H9 (cell line): ENCODE measurements at regions not wholly inside any gene's neighbourhood (a gene's known extent, or its start where the extent isn't known, plus 50 kb on each side); places are given as distances from the start of the nearest gene placed in this dataset.

Source experiments
- DNase-seq: peaks from one replicate; pipeline ENCODE4 v3.0.0-alpha.2; 2017
- H2AFZ ChIP-seq: one replicate; pipeline ENCODE4 v1.6.1; 2013; ENCODE audit warnings: mild to moderate bottlenecking, low read length, control low read depth, moderate library complexity
- H2AK5ac ChIP-seq: 2 replicates; pipeline ENCODE4 v1.6.1; 2013; ENCODE audit warnings: low read length, control low read depth, mixed read lengths; ENCODE audit not compliant: insufficient read length
- H2BK120ac ChIP-seq: one replicate; pipeline ENCODE4 v1.6.1; 2013; ENCODE audit warnings: low read depth, mild to moderate bottlenecking, low read length, control low read depth, inconsistent platforms; ENCODE audit not compliant: poor library complexity, severe bottlenecking
- H2BK12ac ChIP-seq: 2 replicates; pipeline ENCODE4 v1.6.1; 2013; ENCODE audit warnings: low read length, control low read depth, mixed read lengths, low read depth; ENCODE audit not compliant: insufficient read length
- H2BK15ac ChIP-seq: 2 replicates; pipeline ENCODE4 v1.6.1; 2013; ENCODE audit warnings: low read depth, low read length, control low read depth
- H2BK20ac ChIP-seq: one replicate; pipeline ENCODE4 v1.6.1; 2013; ENCODE audit warnings: low read depth, mild to moderate bottlenecking, low read length, control low read depth, inconsistent platforms; ENCODE audit not compliant: poor library complexity, severe bottlenecking
- H2BK5ac ChIP-seq: 2 replicates; pipeline ENCODE4 v1.6.1; 2013; ENCODE audit warnings: low read length, control low read depth, mixed read lengths; ENCODE audit not compliant: insufficient read length
- H3K14ac ChIP-seq: 2 replicates; pipeline ENCODE4 v1.6.1; 2013; ENCODE audit warnings: low read length, control low read depth; ENCODE audit not compliant: insufficient read depth
- H3K18ac ChIP-seq: 2 replicates; pipeline ENCODE4 v1.6.1; 2013; ENCODE audit warnings: low read depth, mild to moderate bottlenecking, mixed read lengths, low read length, control low read depth; ENCODE audit not compliant: insufficient read length
- H3K23ac ChIP-seq: 2 replicates; pipeline ENCODE4 v1.6.1; 2013; ENCODE audit warnings: low read length, control low read depth, mixed read lengths, low read depth; ENCODE audit not compliant: insufficient read length
- H3K23me2 ChIP-seq: 2 replicates; pipeline ENCODE4 v1.6.1; 2013; ENCODE audit warnings: low read depth, mild to moderate bottlenecking, mixed read lengths, low read length, control low read depth; ENCODE audit not compliant: insufficient read length, poor library complexity, severe bottlenecking
- H3K27ac ChIP-seq: 2 replicates; pipeline ENCODE4 v1.5.1; 2013; ENCODE audit warnings: low read length, control low read depth, mixed read lengths, low read depth; ENCODE audit not compliant: insufficient read length
- H3K27me3 ChIP-seq: 2 replicates; pipeline ENCODE4 v1.6.1; 2013; ENCODE audit warnings: low read length, control low read depth, inconsistent platforms; ENCODE audit not compliant: insufficient read depth
- H3K4ac ChIP-seq: 2 replicates; pipeline ENCODE4 v1.6.1; 2013; ENCODE audit warnings: low read depth, mild to moderate bottlenecking, control low read depth, inconsistent platforms, low read length, moderate library complexity
- H3K4me1 ChIP-seq: 2 replicates; pipeline ENCODE4 v1.6.1; 2013; ENCODE audit warnings: low read length, control low read depth, inconsistent platforms; ENCODE audit not compliant: insufficient read depth
- H3K4me2 ChIP-seq: 2 replicates; pipeline ENCODE4 v1.6.1; 2013; ENCODE audit warnings: low read length, control low read depth, mixed read lengths; ENCODE audit not compliant: insufficient read length, insufficient read depth
- H3K56ac ChIP-seq: 2 replicates; pipeline ENCODE4 v1.6.1; 2013; ENCODE audit warnings: low read depth, mild to moderate bottlenecking, mixed read lengths, low read length, control low read depth; ENCODE audit not compliant: insufficient read length
- H3K79me1 ChIP-seq: 2 replicates; pipeline ENCODE4 v1.6.1; 2013; ENCODE audit warnings: low read depth, mild to moderate bottlenecking, moderate library complexity, low read length, control low read depth, inconsistent platforms; ENCODE audit not compliant: insufficient read depth, poor library complexity, severe bottlenecking
- H3K79me2 ChIP-seq: 2 replicates; pipeline ENCODE4 v1.6.1; 2013; ENCODE audit warnings: low read length, control low read depth, inconsistent platforms; ENCODE audit not compliant: insufficient read depth
- H3K9ac ChIP-seq: 2 replicates; pipeline ENCODE4 v1.6.1; 2013; ENCODE audit warnings: low read length, control low read depth, mixed read lengths; ENCODE audit not compliant: insufficient read length; ENCODE audit errors: extremely low read depth
- H3K9me3 ChIP-seq: one replicate; pipeline ENCODE4 v1.6.1; 2013; ENCODE audit warnings: low read depth, low read length, inconsistent platforms; ENCODE audit not compliant: control insufficient read depth
- H3T11ph ChIP-seq: one replicate; pipeline ENCODE4 v1.6.1; 2013; ENCODE audit warnings: mild to moderate bottlenecking, low read length, control low read depth, inconsistent platforms
- H4K20me1 ChIP-seq: one replicate; pipeline ENCODE4 v1.6.1; 2013; ENCODE audit not compliant: control insufficient read depth, insufficient read length, insufficient read depth
- H4K5ac ChIP-seq: 2 replicates; pipeline ENCODE4 v1.6.1; 2013; ENCODE audit warnings: low read depth, mild to moderate bottlenecking, mixed read lengths, low read length, control low read depth; ENCODE audit not compliant: insufficient read length
- H4K8ac ChIP-seq: replicated peaks from 2 replicates; pipeline ENCODE4 v1.6.1; 2013; ENCODE audit warnings: low read length, control low read depth, mixed read lengths, low read depth; ENCODE audit not compliant: insufficient read length
- H4K91ac ChIP-seq: 2 replicates; pipeline ENCODE4 v1.6.1; 2013; ENCODE audit warnings: low read depth, mild to moderate bottlenecking, moderate library complexity, mixed read lengths, low read length, control low read depth; ENCODE audit not compliant: insufficient read length
- H3K27ac Mint-ChIP-seq, 3 experiments: 2 replicates in 2 of 3; 3 replicates in 1 of 3; pipeline ENCODE4 v1.8.0; 2020 to 2021; ENCODE audit warnings: mixed read lengths in 3 of 3, mild to moderate bottlenecking in 1 of 3, moderate library complexity in 1 of 3
- H3K27me3 Mint-ChIP-seq: 2 replicates; pipeline ENCODE4 v1.8.0; 2021; ENCODE audit warnings: low read depth, mild to moderate bottlenecking, moderate library complexity, mixed read lengths
- H3K36me3 Mint-ChIP-seq, 3 experiments: 2 replicates in 2 of 3; 3 replicates in 1 of 3; pipeline ENCODE4 v1.8.0; 2020 to 2021; ENCODE audit warnings: low read depth in 3 of 3, mixed read lengths in 3 of 3; ENCODE audit not compliant: insufficient read depth in 1 of 3
- H3K4me1 Mint-ChIP-seq, 2 experiments: 2 replicates each; pipeline ENCODE4 v1.8.0; 2020; ENCODE audit warnings: mixed read lengths in 2 of 2
- H3K4me3 Mint-ChIP-seq, 2 experiments: 2 replicates in 1 of 2; 3 replicates in 1 of 2; pipeline ENCODE4 v1.8.0; 2020 to 2021; ENCODE audit warnings: mild to moderate bottlenecking in 2 of 2, mixed read lengths in 2 of 2, moderate library complexity in 1 of 2
- H3K9me3 Mint-ChIP-seq, 2 experiments: 2 replicates in 1 of 2; 3 replicates in 1 of 2; pipeline ENCODE4 v1.8.0; 2020; ENCODE audit warnings: mild to moderate bottlenecking in 2 of 2, mixed read lengths in 2 of 2, moderate library complexity in 1 of 2
- WGBS: extraction: QIAGEN DNeasy Blood & Tissue Kit; methylation state at CpG from one replicate; pipeline ENCODE4 v1.1.7; 2013; ENCODE audit warnings: missing lambda C conversion rate, low lambda C conversion rate, mixed read lengths; ENCODE audit not compliant: insufficient read length; ENCODE audit errors: extremely low coverage; 5-methylcytosine and 5-hydroxymethylcytosine counted together
- TF ChIP-seq, protein P1 (sequence below): fragments of 200-600 bp; sonication (generic); conservative IDR thresholded peaks from 3 replicates; pipeline ENCODE4 v1.8.0; 2021; ENCODE audit warnings: antibody characterized with exemption, mild to moderate bottlenecking

DNA sequence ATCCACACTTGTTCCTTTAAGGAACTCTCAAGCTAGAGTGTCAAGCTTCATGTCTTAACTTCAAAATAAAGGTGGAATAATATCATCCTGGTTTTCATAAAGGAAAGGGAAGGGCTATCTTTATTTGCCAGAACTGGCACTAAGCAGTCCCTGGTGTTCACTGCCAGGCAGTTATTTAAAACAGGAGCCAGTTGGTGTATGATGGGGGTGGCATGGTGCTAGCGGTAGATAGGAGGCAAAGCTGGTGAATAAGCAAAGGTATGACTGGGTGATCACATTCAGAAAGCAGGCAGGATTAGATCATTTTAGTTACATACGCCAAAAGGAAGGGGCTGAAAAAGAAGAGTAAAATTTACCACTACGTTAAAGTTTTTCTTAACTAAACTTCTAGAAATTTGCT, 776.3 kb downstream of the BCL11A start:
- H3K4me1 Mint-ChIP-seq: no peaks in the 10 kb centered on the region

More for the DNA sequence above, 776.3 kb downstream of the BCL11A start:
- Histone ChIP-seq H3K4me1 (no peaks in the 10 kb centered on the region), H2AK5ac (no peak overlapping the region), H2BK120ac (no peak overlapping the region), H4K91ac (no peak overlapping the region), H3K23ac (peak overlapping the region; percentile 49), H3K79me2 (no peaks in the 10 kb centered on the region), H2AFZ (no peak overlapping the region), H2BK12ac (no peak overlapping the region), H3K56ac (no peak overlapping the region), H3K4ac (no peak overlapping the region), H3K79me1 (no peaks in the 10 kb centered on the region), H2BK5ac (no peak overlapping the region), H3K18ac (no peak overlapping the region), H3K4me2 (no peak overlapping the region), H3K27me3 (no peaks in the 10 kb centered on the region), H4K20me1 (no peaks in the 10 kb centered on the region), H3T11ph (no peak overlapping the region), H3K9me3 (no peaks in the 10 kb centered on the region), H4K8ac (no peak overlapping the region), H3K9ac (no peak overlapping the region), H3K23me2 (no peaks in the 10 kb centered on the region), H2BK20ac (no peak overlapping the region), H4K5ac (no peak overlapping the region), H3K14ac (no peak overlapping the region), H3K27ac (no peak overlapping the region), H2BK15ac (no peak overlapping the region)
- Mint-ChIP-seq H3K27me3 (no peaks in the 10 kb centered on the region), H3K9me3 (no peaks in the 10 kb centered on the region), H3K36me3 (no peaks in the 10 kb centered on the region), H3K4me3 (no peak overlapping the region), H3K27ac (no peak overlapping the region)
- WGBS: no CpG with 5 or more reads among the region's 3 CpGs
- TF ChIP-seq, protein P1, sequence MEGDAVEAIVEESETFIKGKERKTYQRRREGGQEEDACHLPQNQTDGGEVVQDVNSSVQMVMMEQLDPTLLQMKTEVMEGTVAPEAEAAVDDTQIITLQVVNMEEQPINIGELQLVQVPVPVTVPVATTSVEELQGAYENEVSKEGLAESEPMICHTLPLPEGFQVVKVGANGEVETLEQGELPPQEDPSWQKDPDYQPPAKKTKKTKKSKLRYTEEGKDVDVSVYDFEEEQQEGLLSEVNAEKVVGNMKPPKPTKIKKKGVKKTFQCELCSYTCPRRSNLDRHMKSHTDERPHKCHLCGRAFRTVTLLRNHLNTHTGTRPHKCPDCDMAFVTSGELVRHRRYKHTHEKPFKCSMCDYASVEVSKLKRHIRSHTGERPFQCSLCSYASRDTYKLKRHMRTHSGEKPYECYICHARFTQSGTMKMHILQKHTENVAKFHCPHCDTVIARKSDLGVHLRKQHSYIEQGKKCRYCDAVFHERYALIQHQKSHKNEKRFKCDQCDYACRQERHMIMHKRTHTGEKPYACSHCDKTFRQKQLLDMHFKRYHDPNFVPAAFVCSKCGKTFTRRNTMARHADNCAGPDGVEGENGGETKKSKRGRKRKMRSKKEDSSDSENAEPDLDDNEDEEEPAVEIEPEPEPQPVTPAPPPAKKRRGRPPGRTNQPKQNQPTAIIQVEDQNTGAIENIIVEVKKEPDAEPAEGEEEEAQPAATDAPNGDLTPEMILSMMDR: no peak
- no peak for DNase-seq
